GM10266 (cell line): ENCODE measurements at regions not wholly inside any gene's neighbourhood (a gene's known extent, or its start where the extent isn't known, plus 50 kb on each side); places are given as distances from the start of the nearest gene placed in this dataset.

Experiments used
- DNase-seq: peaks from one replicate; pipeline ENCODE4 v3.0.0; 2012; ENCODE audit errors: extremely low spot score
- CTCF ChIP-seq: IDR thresholded peaks from 2 replicates; pipeline ENCODE4 v1.5.1; 2012; ENCODE audit warnings: mild to moderate bottlenecking, low read depth; ENCODE audit not compliant: control insufficient read depth, insufficient read depth; ENCODE audit errors: missing control alignments

DNA sequence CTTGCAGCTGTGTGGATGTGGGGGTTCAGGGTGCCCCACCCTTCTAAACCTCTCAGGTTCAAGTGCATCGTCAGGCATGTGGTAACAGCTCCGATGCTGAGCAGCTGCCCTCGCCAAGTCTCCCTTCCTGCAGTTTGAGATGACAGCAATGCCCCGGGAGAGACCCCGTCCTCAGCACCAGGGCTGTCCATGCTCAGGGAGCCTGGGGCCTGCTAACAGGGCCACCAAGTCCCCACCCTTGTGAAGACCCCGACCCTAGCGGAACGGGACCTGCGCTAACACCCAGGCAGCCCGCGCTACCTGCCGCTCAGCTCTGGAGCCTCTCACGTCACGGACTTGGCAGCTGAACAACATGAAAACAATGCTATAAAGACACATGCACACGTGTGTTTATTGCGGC, 159.2 kb upstream of the C1orf174 start:
- TF ChIP-seq CTCF: no peak
- DNase-seq: no peak

DNA sequence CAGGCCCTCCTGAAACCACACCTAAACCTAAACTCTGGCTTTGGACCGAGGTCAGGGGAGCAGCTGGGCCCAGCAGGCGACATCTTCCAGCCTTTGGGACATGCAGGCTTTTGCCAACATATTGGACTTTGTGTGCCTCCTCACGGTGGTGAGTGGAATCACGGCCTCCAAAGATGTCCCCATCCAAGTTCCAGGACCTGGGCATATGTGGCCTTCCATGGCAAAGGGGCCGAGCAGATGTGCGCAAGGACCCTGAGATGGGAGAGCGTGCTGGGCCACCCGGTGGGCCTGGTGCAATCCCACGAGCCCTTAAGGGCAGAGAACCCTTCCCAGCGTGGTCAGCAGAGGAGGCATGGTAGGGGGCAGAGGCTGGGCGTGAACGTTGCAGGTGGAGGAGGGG, 160.8 kb upstream of the C1orf174 start:
- TF ChIP-seq CTCF: no peak
- DNase-seq: no peak

DNA sequence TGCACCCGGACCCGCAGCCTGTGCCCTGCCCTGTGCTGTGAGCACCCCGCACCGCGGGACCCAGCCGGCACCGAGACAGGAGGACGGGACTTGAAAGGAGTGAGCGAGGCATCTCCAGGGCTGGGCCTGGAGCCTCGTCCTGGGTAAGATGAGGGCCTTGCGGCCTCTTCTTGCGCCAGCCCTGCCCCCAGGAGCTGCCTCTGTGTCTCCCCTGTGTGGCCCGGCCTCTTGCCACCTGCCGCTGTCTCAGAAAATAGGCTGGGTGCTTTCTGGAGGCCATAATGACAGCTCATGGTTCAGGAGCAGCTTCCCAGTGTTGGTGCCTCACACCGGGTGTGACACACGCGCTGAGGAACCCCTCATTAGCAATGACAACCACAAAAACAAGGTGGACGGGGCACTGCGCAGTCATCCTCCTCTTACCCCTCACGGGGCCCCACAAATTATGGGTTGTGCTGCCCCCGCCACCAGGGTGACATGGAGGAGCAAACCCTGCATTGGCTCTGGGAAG, 161.5 kb upstream of the C1orf174 start:
- no peak for TF ChIP-seq CTCF
- no peak for DNase-seq

GRCh38 chr1:4062041-4062440, 162.0 kb upstream of the C1orf174 start:
- DNase-seq: no peak
- no peak for TF ChIP-seq CTCF

- TF ChIP-seq CTCF: no peak
- no peak for DNase-seq
Observed at GRCh38 chr1:4062560-4062959, 162.5 kb upstream of the C1orf174 start.

- TF ChIP-seq CTCF: no peak
- no peak for DNase-seq
Observed at GRCh38 chr1:4062992-4063391, 162.9 kb upstream of the C1orf174 start.

DNA sequence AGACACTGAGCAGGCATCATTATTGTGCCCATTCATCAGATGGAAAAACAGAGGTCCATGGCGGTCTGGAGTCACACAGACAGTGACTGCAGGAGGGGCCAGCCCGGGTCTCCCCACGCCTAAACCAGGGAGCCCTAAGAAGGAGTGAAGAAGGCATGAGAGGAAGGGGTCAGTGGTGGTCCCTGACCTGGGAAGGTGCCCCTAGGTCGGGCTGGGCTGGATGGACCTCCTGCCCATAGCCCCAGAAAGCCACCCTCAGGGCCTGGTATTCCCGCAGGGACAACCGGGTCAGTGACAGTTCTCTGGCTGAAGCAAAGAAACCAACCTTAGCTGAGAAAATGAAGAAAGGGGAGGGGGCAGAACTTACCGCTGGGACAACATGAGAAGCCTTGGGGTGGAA, 163.4 kb upstream of the C1orf174 start:
- no peak for DNase-seq
- TF ChIP-seq CTCF: no peak
